ENCODE measurements at regions not wholly inside any gene's neighbourhood (a gene's known extent, or its start where the extent isn't known, plus 50 kb on each side); places are given as distances from the start of the nearest gene placed in this dataset.
"Not testable (repeated sequence)": the region's sequence is repeated elsewhere in the genome, so short reads cannot be mapped to it uniquely, and the experiment has no call there.

DNA sequence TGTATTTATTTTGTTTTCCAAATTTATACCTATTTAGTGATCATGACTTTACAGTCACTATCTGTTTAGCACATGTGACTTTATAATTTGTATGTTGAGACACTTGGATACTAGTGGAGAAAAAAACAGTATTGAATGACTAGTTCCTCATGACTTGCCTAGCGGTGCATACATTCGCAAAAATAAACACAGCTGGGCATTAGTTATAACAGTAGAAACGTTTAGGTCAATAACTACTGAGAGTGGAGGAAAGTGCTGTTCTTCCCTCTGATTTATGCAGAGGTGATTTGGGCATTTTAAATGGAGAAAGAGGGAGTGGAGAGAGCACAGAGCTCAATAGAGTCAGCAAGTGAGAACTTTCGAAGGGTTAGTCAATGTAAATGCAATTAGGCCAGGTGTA is 1679.0 kb upstream of the B3GALT2 start:
- H3K4me3 ChIP-seq (ENCODE audit: low read depth, low read length) = no peak overlapping the region
- TF ChIP-seq, protein P1, sequence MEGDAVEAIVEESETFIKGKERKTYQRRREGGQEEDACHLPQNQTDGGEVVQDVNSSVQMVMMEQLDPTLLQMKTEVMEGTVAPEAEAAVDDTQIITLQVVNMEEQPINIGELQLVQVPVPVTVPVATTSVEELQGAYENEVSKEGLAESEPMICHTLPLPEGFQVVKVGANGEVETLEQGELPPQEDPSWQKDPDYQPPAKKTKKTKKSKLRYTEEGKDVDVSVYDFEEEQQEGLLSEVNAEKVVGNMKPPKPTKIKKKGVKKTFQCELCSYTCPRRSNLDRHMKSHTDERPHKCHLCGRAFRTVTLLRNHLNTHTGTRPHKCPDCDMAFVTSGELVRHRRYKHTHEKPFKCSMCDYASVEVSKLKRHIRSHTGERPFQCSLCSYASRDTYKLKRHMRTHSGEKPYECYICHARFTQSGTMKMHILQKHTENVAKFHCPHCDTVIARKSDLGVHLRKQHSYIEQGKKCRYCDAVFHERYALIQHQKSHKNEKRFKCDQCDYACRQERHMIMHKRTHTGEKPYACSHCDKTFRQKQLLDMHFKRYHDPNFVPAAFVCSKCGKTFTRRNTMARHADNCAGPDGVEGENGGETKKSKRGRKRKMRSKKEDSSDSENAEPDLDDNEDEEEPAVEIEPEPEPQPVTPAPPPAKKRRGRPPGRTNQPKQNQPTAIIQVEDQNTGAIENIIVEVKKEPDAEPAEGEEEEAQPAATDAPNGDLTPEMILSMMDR (IDR thresholded peaks at IDR 0.05; ENCODE audit: insufficient read depth, low read length) = no peak
- DNase-seq (ENCODE audit: low read depth) = no peak

DNA sequence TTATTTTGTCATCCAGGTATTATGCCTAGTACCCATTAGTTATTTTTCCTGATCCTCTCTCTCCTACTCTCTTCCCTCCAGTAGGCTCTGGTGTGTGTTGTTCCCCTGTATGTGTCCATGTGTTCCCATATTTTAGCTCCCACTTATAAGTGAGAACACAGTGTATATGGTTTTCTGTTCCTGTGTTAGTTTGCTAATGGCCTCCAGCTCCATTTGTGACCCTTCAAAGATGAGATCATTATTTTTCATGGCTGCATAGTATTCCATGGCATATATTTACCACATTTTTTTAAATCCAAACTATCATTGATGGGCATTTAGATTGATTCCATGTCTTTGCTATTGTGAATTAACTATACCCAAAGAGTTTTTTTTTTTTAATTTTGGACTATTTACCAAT is 1675.7 kb upstream of the B3GALT2 start:
- no peak for DNase-seq (ENCODE audit: low read depth)
- no peak overlapping the region for H3K4me3 ChIP-seq (ENCODE audit: low read depth, low read length)
- TF ChIP-seq, protein P1 (IDR thresholded peaks at IDR 0.05; ENCODE audit: insufficient read depth, low read length) = no peak

DNA sequence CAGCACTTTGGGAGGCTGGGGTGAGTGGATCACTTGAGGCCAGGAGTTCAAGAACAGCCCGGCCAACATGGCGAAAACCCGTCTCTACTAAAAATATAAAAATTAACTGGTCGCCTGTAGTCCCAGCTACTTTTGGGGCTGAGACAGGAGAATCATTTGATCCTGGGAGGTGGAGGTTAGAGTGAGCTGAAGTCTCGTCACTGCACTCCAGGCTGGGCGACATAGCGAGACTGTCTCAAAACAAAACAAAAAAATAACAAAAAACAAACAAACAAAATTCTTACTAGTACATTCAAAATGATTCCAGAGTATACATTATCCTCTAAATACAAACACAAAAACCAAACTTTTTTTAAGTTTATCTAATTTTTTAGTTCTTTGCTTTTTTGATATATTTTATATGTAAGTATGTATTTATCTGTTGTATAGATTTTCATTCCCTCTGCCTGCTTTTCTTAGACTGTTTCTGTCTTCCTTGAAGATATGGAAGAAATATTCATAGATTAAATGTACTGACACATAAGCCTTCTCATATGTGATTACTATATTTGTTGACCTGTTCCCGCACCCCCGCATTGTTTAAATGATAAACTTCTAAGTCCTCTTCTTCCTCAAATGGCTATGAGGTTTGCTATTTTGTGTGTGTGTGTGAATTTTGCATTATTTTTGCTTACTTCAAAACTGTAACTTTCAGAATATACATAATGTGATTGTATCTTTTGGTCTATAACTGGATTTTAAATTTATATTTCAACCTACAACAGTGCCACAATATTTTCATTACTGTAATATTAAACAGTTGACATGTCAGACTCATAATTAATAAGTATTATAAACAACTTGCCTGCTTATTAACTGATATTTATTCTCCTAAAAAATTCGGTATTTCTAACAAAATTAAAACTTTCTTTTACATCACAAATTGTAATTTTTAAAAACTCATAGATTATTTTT is 1674.1 kb upstream of the B3GALT2 start:
- no peak for DNase-seq (ENCODE audit: low read depth)
- H3K4me3 ChIP-seq (ENCODE audit: low read depth, low read length) = no peak overlapping the region
- TF ChIP-seq, protein P1 (IDR thresholded peaks at IDR 0.05; ENCODE audit: insufficient read depth, low read length) = no peak

DNA sequence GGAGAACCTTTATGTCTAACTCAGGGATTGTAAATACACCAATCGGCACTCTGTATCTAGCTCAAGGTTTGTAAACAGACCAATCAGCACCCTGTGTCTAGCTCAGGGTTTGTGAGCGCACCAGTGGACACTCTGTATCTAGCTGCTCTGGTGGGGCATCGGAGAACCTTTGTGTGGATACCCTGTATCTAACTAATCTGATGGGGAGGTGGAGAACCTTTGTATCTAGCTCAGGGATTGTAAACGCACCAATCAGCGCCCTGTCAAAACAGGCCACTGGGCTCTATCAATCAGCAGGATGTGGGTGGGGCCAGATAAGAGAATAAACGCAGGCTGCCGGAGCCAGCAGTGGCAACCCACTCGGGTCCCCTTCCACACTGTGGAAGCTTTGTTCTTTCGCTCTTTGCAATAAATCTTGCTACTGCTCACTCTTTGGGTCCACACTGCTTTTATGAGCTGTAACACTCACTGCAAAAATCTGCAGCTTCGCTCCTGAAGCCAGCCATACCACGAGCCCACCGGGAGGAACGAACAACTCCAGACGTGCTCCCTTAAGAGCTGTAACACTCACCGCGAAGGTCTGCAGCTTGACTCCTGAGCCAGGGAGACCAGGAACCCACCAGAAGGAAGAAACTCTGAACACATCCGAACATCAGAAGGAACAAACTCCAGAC is 1673.2 kb upstream of the B3GALT2 start:
- DNase-seq (ENCODE audit: low read depth); H3K4me3 ChIP-seq (ENCODE audit: low read depth, low read length): not testable (repeated sequence)

DNA sequence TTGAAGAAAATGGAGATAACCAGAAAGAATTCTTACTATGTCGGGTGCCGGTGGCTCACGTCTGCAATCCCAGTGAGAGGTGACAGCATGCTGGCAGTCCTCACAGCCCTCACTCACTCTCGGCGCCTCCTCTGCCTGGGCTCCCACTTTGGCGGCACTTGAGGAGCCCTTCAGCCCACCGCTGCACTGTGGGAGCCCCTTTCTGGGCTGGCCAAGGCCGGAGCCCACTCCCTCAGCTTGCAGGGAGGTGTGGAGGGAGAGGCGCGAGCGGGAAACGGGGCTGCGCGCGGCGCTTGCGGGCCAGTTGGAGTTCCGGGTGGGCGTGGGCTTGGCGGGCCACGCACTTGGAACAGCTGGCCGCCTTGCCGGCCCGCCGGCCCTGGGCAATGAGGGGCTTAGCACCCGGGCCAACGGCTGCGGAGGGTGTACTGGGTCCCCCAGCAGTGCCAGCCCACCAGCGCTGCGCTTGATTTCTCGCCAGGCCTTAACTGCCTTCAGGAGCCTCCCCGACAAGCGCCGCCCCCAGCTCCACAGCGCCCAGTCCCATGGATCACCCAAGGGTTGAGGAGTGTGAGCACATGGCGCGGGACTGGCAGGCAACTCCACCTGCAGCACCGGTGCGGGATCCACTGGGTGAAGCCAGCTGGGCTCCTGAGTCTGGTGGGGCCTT is 1672.5 kb upstream of the B3GALT2 start:
- not testable (repeated sequence) for H3K4me3 ChIP-seq (ENCODE audit: low read depth, low read length); DNase-seq (ENCODE audit: low read depth)

DNA sequence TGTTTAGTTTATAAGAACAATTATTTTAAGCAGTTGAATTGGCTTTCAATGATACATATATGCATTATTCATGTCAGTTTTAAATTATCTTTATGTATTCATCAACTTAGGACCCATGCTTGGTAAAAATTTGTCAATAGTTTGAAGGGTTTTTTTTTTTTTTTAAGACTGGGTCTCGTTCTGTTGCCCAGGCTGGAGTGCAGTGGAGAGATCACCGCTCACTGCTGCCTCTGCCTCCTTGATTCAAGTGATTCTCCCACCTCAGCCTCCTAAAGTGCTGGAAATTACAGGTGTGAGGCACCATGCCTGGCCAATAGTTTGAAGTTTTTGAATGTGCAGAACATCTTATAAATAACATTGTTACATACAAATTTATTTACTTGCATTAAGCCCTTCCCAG is 1671.0 kb upstream of the B3GALT2 start:
- DNase-seq (ENCODE audit: low read depth) = no peak
- TF ChIP-seq, protein P1 (IDR thresholded peaks at IDR 0.05; ENCODE audit: insufficient read depth, low read length) = no peak
- no peak overlapping the region for H3K4me3 ChIP-seq (ENCODE audit: low read depth, low read length)

DNA sequence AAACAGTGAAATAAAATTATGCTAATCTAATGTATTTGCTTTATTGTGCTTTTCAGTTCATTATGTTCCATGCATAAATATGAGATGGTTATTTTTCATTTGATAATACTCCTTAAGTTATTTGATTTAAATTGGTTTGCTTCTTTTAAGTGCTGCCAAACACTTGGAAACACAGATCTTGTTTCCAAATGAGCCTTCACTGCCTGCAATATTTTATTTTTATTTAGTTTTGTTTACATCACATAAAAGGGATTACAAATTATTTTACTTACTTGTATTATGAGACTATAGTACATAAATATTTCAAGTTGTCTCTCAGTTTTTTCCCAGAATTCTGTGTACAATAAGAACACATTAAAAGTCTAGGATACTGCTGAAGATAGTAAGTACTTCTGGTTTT is 1662.4 kb upstream of the B3GALT2 start:
- no peak for DNase-seq (ENCODE audit: low read depth)
- TF ChIP-seq, protein P1 (IDR thresholded peaks at IDR 0.05; ENCODE audit: insufficient read depth, low read length) = no peak
- no peak overlapping the region for H3K4me3 ChIP-seq (ENCODE audit: low read depth, low read length)
